Dermis blood vessel endothelial cell (primary cell): ENCODE measurements at regions not wholly inside any gene's neighbourhood (a gene's known extent, or its start where the extent isn't known, plus 50 kb on each side); places are given as distances from the start of the nearest gene placed in this dataset.

Experiments used
- DNase-seq: peaks from one replicate; pipeline ENCODE4 v3.0.0; 2010

DNA sequence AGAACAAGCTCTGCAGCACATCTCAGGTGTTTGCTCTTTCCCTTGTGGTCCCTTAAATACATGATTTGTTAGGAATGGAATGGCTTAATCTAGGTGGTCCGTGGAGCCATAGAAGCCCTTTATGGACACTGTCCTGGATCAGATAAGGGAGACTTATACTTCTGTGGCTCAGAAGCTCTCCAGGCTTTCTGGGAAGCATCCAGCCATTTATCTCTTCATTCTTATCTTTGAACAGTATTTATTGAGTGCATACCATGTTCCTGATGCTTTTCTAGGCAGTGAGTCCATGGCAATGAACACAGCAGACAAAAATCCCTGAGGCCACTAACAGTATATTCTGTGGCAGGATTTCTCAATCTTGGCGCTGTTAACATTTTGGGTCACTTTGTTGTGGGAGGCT, 474.5 kb upstream of the EEF2KMT start:
- no peak for DNase-seq

DNA sequence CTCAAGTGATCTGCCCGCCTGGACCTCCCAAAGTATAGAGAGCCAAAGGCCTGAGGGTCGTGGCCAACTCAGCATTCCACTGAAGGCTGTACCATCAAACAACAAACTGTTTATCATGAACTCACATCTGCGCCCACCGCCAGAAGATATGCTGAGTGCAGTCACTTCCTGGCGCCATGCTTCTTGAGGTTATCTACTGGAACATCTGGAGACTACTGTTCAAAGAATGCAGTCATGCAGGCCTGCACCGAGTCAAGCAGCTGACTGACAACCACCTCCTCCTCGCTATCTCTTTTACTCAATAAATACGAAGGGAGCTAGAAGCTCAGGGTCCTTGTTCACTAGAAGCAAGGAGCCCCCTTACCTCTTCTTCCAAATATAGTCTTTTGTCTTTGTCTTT, 473.9 kb upstream of the EEF2KMT start:
- no peak for DNase-seq

DNA sequence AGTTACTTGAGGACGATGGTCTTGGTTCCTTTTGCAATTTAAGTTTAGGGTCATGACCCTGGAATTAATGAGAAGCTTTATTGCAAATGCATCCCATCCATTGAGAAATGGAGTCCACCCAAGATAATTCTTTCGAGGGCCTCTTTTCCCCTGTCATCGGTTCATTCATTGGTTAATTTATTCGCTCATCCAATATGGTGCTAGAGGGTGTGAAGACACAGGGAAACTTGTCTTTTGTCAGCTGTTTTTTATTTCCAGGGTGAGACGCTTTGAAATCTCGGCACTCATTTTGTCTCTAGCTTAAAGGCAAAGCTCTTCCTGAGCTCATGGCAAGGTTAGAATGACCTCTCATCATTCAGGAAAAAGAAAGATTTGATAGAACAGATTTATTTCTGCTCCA, 464.2 kb upstream of the EEF2KMT start:
- DNase-seq, result no peak

DNA sequence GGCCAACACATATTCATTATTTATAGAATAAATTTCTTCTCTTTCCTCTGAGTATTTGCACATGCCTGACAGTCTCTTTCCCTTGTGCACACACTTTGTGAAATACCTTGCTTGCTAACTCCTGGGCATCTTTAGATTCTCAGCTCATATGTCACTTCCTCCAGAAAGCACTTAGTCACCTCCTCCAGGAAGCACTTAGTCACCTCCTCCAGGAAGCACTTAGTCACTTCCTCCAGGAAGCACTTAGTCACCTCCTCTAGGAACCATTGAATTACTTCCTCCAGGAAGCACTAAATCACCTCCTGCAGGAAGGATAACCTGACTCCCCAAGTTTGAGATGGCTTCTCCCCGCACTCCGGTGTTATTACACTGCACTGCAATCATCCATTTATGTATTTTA, 462.5 kb upstream of the EEF2KMT start:
- no peak for DNase-seq

DNA sequence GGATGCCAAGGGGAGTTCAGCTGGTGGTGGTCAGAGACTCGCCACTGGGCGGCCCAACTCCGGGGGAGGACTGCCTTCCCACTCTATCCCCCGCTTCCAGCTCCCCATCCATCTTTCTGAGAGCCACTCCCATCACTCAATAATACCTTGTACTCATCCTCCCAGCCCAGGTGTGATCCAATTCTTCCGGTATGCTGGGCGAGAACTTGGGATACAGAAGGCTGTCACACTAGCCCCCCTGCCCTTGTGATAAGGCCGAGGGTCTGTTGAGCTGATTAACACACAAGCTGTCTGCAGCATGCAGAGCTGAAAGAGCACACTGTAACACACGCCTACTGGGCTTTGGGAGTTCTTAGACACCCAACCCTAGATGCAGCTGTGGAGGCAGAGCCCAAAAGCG, 460.4 kb upstream of the EEF2KMT start:
- DNase-seq, result no peak

DNA sequence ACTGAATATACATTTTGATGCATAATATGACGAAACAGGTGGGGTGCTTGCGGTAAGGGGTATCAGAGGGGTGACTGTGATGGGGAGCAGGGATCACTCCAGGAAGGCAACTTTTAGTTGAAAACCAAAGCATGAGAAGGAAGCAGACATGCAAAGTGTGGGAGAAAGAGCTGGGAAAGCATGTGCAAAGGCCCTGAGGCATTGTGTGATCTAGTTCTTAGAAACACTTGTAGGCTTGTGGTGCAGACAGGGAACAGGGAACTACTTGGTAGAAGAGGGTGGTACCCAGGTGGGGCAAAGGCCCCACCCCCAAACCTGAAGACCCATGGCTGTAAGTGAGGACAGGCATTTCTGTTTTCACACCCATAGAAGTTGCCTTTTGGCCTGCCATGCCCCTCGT, 459.9 kb upstream of the EEF2KMT start:
- no peak for DNase-seq

DNA sequence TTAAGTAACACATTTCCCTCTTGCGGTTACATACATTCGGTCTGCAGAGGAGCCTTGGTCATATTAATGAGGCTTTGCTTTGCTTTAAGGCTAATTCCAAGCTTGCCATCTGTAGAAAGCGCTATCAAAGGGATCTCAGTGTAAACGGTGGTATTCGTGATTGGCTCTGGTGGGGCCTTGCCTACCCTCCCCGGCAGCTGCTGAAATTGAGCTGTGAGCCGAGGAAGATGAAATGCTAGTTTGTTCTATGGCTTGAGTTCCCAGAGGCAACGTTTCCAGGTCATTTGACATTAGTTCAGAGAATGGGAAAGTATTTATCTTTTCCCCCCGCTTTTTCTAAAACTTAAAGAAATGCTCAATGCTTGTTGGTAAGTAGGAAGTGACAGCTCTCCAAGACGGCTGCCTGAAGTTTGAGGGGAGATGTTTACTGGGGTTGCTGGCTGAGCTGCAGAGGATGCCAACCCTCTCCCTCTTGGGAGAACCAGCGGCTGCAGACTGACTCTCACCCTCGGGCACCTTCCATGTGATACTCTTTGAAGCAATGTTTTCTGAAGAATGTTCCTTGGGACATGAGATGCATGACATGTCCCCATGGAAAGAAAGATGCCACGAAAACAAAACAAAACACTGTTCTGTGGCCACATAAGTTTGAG, 458.7 kb upstream of the EEF2KMT start:
- DNase-seq, result no peak

DNA sequence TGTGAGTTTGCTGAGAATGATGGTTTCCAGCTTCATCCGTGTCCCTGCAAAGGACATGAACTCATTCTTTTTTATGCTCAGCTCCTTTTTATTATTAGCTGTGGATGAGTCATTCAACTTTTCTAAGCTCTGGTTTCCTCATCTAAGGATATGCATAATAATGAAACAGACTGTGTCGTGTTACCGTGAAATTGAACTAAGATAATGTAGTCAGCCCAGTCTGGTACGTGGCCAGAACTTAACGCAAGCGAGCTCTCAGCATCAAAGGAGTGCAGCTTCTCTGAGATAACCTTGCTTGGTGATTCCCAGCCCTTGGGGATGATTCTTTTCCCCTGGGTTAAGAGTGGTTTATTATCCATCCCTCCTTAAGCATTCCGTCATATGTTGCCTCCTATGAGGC, 454.3 kb upstream of the EEF2KMT start:
- no peak for DNase-seq

DNA sequence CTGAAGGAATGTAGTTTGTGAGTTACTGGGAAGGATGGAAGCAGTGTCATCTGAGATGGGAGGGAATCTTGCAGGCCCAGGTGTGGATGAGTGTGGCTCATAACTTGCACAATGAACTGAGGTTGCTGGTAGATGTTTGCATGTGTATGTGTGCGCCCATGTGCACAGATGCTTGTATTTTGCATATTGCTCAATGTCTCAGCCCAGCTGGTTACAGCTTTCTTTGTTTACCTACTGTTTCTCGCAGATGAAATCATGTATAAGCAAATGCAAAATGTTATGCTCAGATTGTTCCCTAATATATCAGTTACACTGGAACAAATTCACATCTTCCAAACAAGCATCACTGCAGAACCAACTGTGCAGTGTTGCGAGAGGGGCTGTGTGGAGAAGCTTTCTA, 452.2 kb upstream of the EEF2KMT start:
- DNase-seq, result no peak

DNA sequence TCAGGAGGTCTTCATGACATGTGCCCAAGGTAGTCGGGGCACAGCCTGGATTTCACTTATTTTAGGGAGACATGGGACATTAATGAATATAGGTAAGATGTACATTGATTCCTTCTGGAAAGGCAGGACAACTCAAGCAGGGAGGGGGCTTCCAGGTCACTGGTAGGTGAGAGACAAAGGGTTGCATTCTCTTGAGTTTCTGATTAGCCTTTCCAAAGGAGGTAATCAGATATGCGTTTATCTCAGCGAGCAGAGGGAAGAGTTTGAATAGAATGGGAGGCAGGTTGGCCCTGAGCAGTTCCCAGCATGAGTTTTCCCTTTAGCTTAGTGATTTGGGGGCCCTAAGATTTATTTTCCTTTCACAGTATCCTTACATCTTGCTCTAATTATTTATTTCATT, 443.8 kb upstream of the EEF2KMT start:
- DNase-seq, result no peak

DNA sequence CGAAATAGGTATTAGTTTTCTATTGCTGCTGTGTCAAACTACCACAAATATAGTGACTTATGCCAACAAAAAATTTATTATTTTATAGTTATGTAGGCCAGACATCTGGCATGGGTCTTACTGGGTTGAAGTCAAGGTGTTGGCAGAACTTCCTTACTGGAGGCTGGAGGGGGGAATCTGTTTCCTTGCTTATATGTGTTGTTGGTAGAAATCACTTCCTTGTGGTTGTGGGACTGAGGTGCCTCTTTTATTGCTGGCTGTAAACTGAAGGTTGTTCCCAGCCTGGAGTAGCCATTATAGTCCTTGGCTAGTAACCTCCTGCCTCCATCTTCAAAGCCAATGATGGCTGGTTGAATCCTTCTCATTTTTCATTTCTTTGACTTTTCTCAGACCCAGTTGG, 439.8 kb upstream of the EEF2KMT start:
- DNase-seq, result no peak

DNA sequence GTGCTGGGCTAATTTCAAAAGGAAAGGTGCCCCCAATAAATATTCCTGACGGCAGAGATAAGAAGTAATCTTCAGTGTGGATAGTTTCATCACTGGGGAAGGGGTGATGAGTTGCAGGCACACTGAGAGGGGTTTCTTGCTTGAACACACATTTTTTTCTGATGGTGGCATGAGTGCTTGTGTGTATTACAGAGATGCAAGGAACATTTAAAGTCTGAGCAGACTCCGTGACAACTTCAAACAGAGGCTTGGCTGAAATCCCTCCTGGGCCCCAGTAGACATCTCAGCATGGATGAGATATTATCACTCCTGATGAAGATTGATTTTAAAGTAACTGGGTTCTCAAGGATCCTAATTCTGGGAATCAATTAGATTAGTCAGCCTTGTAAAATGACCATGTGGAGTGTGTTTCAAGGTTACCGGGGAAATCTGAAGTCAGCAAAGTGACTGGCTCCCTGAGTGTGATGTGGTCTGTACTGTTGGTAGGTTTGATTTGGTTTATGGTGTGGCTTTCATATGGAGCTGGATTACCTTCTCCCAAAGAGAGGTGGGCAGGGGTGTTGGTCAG, 435.8 kb upstream of the EEF2KMT start:
- DNase-seq, result no peak

DNA sequence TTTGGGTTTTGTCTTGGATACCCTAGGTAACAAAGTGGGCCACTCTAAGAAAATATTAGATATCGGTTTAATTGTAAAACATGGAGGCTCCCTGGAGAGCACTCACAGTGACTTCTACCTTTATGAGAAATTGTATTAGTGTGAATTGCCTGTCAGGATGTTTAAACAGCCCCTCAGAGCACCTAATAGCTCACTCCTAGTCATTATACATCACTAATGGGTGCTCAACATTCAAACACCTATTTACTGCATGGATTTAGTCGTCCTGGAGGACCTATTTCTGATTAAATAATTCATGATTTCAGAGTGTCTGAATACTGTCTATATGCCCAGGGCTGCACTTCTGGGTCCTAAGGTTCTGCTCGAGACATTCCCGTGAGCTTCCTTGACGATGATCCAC, 430.2 kb upstream of the EEF2KMT start:
- no peak for DNase-seq

DNA sequence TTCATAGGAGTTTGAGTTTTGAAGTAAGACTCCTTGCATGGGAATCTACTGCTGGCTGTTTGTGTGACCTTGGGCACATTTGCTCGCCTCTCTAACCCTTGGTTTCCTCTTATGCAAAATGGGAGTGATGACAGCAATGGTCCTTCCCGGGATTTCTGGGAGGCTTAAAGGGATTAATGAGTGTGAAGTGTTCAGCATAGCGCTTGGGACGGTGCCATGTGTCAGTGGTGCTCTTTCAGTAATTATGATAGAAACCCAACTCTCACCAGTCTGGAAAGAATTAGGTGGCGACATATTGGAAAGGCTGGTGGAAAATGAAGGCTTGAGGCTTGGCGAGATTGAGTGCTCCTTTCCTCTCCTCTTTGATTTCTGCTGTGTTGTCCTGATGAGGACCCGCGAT, 429.2 kb upstream of the EEF2KMT start:
- DNase-seq, result no peak

DNA sequence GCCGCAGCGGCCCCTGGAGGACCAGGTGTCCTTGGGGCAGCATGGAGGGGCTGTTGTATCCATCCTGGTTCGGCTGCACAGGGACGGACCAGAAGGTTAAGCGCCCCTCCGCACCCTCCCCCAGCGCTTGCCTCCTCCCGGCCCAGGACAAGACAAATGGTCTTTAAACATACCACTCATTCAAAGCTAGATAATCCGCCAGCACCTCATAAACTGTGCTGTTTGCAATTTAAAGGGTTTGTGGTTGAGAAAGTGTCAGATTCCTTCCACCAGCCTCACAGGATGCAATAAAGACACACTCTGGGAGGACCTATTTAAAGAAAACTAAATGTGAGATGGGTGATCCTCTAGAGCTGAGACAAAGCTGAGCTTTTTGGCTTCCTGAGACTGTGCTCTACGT, 426.2 kb upstream of the EEF2KMT start:
- DNase-seq, result no peak

DNA sequence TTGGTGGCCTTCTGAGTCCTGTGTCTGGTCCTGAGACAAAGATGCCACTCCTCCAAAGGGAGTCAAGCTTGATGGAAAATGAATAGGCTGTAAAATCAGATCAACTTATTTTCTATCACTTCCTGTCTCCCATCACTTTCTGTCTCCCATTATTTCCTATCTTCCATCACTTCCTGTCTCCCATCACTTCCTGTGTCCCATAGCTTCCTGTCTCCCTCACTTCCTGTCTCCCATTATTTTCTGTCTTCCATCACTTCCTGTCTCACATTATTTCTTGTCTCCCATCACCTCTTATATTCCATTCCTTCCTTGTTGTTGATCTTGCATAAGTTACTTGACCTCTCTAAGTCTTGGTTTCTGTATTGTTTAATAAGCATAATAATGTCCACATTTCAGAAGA, 418.5 kb upstream of the EEF2KMT start:
- no peak for DNase-seq

DNA sequence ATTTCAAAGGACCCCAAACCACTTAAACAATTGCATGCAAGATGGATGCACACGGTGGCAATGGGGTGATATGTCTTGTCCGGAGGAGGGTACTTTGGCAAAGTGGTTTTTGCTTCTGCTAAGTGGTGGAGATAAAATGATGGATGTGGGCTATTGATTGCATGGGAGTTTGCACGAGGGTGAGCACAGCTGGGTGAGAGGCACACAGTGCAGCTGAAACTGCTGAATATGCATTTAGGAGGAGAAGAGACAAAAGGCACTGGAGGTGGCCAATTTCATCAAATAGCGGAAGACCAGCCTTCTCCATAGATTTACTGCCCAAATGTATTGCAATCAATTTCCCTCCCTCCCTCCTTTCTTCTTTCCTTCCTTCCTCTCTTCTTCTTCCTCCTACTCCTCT, 414.4 kb upstream of the EEF2KMT start:
- no peak for DNase-seq

DNA sequence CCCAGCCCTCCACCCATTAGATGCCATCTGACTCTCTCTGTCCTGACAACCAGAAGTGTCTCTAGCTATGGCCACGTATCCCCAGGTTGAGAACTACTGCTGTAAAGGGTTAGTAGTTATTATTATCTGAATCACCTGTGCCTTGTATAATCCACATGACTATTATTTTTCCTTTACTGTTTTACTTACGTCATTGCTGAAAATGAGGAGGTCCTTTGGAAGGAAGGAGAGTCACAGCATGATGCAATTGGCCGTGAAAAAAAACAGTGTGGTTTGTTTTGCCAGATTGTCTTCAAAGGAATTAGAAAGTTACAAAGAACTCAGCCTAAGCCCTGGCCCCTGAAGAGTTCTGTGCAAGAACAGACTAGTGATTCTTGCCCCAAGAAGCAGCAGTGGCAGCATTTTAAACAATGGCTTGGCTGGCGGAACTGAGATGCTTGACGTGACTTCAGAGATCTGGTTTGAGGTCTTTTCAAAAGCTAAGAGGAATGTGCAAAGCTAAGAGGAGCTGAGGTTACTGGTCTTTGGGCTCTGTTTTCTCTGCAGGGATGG, 413.3 kb upstream of the EEF2KMT start:
- DNase-seq, result no peak

DNA sequence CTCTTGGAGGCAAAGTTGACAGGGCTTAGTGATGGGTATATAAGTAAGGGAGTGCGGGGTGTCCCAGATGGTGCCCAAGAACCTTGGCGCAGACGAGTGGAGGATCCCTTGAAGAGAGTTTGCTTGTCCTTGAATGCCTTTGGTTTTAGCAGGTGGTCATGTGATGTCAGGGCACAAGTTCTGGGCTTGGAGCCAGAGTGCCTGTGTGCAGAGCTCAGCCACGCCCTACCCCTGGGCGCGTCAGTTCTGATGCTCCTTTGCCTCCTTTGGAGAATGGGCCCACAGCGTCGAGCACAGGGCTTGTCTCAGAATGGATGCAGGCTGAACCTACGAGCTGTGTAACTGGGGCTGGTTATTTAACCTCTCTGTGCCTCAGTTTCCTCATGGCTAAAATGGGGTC, 412.2 kb upstream of the EEF2KMT start:
- no peak for DNase-seq

DNA sequence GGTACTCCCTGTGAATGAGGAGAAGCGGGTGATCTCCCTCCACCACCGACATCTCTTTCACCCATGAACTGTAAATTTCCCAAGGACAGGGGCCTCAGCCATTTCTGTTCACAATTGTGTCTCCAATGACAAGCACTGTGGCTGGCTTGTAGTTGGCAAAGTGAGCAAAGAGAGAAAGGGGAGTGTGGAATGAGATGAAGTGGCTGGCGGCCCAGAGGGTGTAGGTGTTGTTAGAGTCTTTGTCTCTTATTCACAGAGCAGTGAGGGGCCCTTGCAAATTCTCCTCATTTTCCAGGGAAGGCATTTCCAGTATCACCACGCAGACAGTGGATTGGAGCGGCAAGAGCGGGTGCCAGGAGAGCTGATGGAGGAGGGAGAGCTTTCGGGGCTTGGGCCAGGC, 411.7 kb upstream of the EEF2KMT start:
- DNase-seq, result no peak

DNA sequence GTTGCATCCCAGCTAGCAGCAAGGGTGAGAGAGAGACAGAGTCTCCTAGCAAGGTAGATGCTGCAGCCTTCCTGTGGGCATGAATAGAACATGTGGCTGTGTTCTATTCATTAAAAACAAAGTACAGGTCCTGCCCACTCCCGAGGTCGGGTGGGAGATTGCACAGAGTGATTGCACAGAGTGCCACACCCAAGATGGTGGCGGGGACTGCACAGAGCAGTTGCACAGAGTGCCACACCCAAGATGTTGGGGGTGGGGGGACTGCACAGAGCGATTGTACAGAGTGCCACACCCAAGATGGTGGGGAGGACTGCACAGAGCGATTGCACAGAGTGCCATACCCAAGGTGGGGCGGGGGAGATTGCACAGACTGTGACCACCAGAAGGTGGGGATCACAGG, 410.8 kb upstream of the EEF2KMT start:
- no peak for DNase-seq

DNA sequence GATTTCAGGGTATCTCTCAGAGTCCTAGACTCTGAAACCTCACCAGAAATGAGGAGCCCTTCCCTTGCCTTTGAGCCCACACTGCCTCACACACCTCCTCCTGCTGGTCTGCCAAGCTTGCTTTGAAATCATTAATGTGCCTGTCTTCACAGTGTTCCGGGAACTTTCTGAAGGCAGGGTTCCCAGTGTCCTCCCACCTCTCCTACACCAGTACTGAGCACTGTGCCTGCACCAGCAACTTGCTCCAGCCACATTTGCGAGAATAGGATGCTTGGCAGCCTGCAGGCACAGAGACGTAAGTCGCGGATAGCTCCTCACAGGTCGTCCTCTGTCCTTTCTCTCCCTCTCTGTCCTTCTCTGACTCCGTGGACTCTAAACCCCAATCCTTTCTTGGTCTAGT, 408.4 kb upstream of the EEF2KMT start:
- DNase-seq, result no peak

DNA sequence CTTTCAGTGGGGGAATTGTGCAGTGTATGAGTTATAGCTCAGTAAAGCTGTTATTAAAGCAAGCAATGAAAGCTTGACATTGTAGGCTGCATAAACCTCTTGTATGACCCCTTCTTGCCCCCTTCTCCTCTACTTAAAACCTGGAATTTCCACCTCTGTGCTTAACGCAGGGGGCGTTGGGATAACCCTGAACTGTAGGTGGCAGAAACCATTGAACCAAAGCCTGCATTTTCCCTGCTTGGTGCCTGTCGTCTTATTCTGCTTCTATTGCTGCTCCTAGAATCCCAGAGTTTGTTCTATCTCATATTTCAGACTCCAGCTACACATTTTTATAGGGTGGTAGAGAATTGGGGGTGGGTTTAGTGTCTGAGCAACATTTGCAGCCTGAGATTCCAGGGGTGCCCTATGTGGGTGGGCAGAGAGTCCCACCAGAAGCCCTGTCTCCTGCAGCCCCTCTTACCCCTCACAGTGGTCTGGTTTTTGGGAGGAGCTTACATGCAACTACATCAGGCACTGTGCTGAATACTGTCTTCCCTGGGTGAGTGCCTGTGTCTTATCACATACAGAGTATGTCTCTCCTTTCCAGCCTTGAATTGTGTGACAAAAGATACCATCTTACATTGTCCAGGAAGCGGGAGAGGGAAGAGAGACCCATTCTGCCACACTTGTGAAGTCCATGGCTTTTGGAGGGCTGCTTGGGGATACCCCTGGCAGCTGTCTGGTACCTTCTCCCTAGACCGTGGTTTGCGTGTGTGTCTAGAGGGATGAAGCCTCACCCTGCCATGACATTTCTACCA, 407.7 kb upstream of the EEF2KMT start:
- DNase-seq, result no peak
